Chondrocyte (in vitro differentiated cells): ENCODE measurements at regions not wholly inside any gene's neighbourhood (a gene's known extent, or its start where the extent isn't known, plus 50 kb on each side); places are given as distances from the start of the nearest gene placed in this dataset.

Source experiments
- DNase-seq: peaks from one replicate; pipeline ENCODE4 v3.0.0; 2021; ENCODE audit warnings: mixed read lengths, low spot score
- H3K27ac Mint-ChIP-seq: one replicate; pipeline ENCODE4 v1.8.0; 2021; ENCODE audit warnings: mild to moderate bottlenecking, moderate library complexity, mixed read lengths; ENCODE audit not compliant: unreplicated experiment
- H3K27me3 Mint-ChIP-seq: 2 replicates; pipeline ENCODE4 v1.8.0; 2021; ENCODE audit warnings: low read depth, mixed read lengths
- H3K36me3 Mint-ChIP-seq: 2 replicates; pipeline ENCODE4 v1.8.0; 2021; ENCODE audit warnings: low read depth, mixed read lengths
- H3K4me1 Mint-ChIP-seq: 2 replicates; pipeline ENCODE4 v1.8.0; 2021; ENCODE audit warnings: low read depth, mild to moderate bottlenecking, mixed read lengths
- H3K4me3 Mint-ChIP-seq: one replicate; pipeline ENCODE4 v1.8.0; 2021; ENCODE audit warnings: mild to moderate bottlenecking, moderate library complexity, mixed read lengths; ENCODE audit not compliant: unreplicated experiment
- H3K9me3 Mint-ChIP-seq: 2 replicates; pipeline ENCODE4 v1.8.0; 2021; ENCODE audit warnings: low read depth, mixed read lengths
- CTCF ChIP-seq: fragments of 200-600 bp; sonication (generic); IDR thresholded peaks from 2 replicates; pipeline ENCODE4 v1.5.0; 2021; ENCODE audit warnings: antibody characterized with exemption, mild to moderate bottlenecking, moderate library complexity

DNA sequence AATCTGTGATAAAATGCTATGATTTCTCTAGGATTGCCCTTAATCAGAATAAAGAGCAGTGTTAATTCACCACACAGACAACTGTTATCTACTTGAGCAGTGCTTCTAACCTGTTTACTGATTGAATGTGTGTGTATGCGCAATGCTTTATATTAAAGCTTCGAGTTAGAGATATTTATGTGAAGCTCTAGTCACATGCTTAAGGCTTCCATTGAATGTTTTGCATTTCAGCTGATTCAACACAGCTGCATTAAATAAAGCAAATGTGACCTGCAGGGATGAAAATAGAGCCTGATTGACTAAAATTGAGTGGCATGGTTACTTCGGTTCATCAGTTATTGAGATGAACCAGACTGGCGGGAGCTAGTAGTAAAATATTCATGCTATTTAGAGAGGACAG is 395.3 kb downstream of the JRKL start:
- H3K4me1 Mint-ChIP-seq: no peaks in the 10 kb centered on the region
- H3K27ac Mint-ChIP-seq: no peak overlapping the region
- TF ChIP-seq CTCF: no peak
- no peaks in the 10 kb centered on the region for H3K36me3 Mint-ChIP-seq
- no peak for DNase-seq
- H3K4me3 Mint-ChIP-seq: no peak overlapping the region
- peaks cover 13% of the 10 kb centered on the region for H3K27me3 Mint-ChIP-seq
- no peaks in the 10 kb centered on the region for H3K9me3 Mint-ChIP-seq

DNA sequence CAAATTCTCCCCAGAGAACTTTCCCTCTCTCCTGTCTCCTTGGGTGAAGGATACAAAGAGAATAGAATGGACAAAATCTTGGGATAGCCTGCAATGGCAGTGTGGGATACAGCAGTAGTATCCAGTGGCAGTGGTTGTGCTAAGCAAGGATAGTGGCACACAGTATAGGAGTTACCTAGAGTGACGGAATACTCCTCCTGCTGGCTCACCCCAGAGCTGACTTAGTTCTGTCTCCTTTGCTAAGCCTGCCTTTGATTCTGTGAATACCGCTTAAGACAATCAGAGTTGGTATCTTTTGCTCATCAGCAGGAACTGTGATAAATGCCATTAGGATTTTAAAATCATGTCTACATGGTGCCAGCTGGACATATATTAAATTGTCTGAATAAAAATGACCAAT is 404.3 kb downstream of the JRKL start:
- DNase-seq: no peak
- H3K4me3 Mint-ChIP-seq: no peak overlapping the region
- no peaks in the 10 kb centered on the region for H3K36me3 Mint-ChIP-seq
- peaks cover 12% of the 10 kb centered on the region for H3K27me3 Mint-ChIP-seq
- H3K4me1 Mint-ChIP-seq: no peaks in the 10 kb centered on the region
- peaks cover 5% of the 10 kb centered on the region for H3K9me3 Mint-ChIP-seq
- H3K27ac Mint-ChIP-seq: no peak overlapping the region
- no peak for TF ChIP-seq CTCF

DNA sequence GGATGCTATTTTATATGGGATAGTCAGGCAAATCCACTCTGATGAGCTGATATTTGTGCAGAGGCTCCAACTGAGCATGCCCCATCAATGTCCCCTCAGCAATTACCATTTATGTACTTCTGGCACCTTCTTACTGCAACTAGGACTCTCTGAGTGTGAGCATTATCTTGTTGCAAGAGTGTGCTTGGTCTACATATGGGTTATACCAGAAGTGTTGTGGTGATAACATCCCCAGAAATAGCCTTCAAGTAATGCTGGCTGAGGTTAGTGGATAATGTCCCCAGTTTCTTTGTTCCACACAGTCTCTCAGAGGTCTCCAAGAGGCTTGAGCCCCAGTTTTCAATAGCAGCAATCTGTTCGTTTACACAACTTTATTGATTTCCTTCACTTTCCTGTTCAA is 408.6 kb downstream of the JRKL start:
- no peaks in the 10 kb centered on the region for H3K36me3 Mint-ChIP-seq
- H3K4me3 Mint-ChIP-seq: no peak overlapping the region
- H3K4me1 Mint-ChIP-seq: no peaks in the 10 kb centered on the region
- peaks cover 9% of the 10 kb centered on the region for H3K27me3 Mint-ChIP-seq
- H3K9me3 Mint-ChIP-seq: no peaks in the 10 kb centered on the region
- DNase-seq: no peak
- no peak for TF ChIP-seq CTCF
- H3K27ac Mint-ChIP-seq: no peak overlapping the region

DNA sequence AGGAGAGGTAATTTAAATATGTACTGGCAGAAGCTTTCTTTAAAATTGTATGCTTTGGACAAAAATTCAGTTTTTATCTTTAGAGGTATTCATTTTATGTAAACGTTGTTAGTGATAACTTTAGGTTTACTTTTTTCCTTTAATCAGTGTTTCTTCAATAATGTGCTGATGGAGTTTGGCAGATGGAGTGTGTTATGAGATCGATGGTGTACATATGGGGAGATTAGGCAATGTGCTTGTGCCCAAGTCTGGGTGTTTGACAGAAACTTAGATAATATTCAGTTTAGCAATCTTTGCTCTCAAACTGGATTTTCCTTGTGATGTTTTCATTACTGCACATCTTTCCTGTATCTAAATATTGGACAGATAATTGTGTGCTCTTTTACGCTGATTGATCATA is 425.4 kb downstream of the JRKL start:
- Mint-ChIP-seq H3K4me1 (no peaks in the 10 kb centered on the region), H3K27me3 (peaks cover 9% of the 10 kb centered on the region), H3K4me3 (no peak overlapping the region), H3K36me3 (no peaks in the 10 kb centered on the region), H3K27ac (no peak overlapping the region), H3K9me3 (peaks cover 7% of the 10 kb centered on the region)
- no peak for TF ChIP-seq CTCF
- DNase-seq: no peak

DNA sequence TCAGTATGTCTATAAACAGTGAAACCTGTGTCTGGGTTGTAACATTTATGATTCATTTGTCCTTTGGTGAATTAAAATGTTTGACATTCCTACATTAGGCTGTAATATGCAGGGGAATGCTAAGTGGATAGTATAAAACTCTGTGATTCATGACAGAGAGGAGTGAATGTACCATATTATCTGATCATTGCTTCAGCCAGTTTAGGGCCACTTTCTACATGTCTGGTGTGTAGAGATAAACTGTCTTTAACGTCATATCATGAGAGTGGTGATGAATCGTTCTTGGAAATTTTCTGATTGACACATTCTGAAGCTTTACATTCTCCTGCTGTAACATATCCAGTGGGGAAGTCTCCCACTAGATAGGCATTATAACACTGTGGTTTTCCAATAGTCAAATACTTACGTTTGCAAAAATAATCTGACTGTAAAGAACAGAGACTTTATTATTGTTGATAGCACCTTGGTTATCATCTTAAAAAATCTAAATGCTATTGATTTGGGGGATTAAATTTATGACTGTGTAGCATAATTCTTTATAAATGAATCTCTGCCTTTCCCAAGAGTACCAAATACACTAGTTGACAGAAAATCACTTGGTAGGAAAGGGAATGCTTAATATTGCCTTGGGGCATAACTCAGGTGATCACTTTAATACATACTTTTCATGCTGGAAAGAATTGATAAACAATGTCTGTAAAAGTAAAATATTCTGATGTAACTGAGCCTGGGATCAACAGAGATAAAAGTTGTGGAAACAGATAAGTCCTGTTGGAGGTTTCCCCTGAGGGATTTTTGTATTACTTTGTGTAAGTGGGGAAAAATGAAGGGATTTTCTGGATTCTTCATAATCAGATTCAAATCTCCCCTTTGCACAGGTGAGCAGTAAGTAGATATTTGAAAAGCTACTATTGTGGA is 427.9 kb downstream of the JRKL start:
- Mint-ChIP-seq H3K36me3 (no peaks in the 10 kb centered on the region), H3K9me3 (peaks cover 7% of the 10 kb centered on the region), H3K27me3 (peaks cover 9% of the 10 kb centered on the region), H3K4me3 (no peak overlapping the region), H3K27ac (no peak overlapping the region), H3K4me1 (no peaks in the 10 kb centered on the region)
- no peak for TF ChIP-seq CTCF
- no peak for DNase-seq
